Right renal pelvis (tissue), 4 donors: ENCODE measurements at regions not wholly inside any gene's neighbourhood (a gene's known extent, or its start where the extent isn't known, plus 50 kb on each side); places are given as distances from the start of the nearest gene placed in this dataset.
"Not testable (repeated sequence)": the region's sequence is repeated elsewhere in the genome, so short reads cannot be mapped to it uniquely, and the experiment has no call there.

ENCODE experiments used
- DNase-seq, 4 donors: peaks; one replicate each; pipeline ENCODE4 v3.0.0-alpha.2; 2013; ENCODE audit warnings: low read depth in 4 of 4, low spot score in 3 of 4, missing footprints in 1 of 4

- DNase-seq = no peak
Observed at GRCh38 chr17:22242472-22242871, 550.1 kb downstream of the KCNJ18 start.

- DNase-seq = no peak
Observed at GRCh38 chr17:22251498-22251897, 559.2 kb downstream of the KCNJ18 start.

GRCh38 chr17:22253007-22253406, 560.7 kb downstream of the KCNJ18 start:
- DNase-seq = no peak

- DNase-seq = no peak
Observed at GRCh38 chr17:22265807-22266206, 573.5 kb downstream of the KCNJ18 start.

- no peak for DNase-seq
Observed at GRCh38 chr17:22266231-22266630, 573.9 kb downstream of the KCNJ18 start.

GRCh38 chr17:22267019-22267418, 574.7 kb downstream of the KCNJ18 start:
- no peak for DNase-seq

- no peak for DNase-seq
Observed at GRCh38 chr17:22268214-22268911, 576.0 kb downstream of the KCNJ18 start.

GRCh38 chr17:22268912-22269220, 576.5 kb downstream of the KCNJ18 start:
- DNase-seq = no peak

GRCh38 chr17:22270381-22270780, 578.1 kb downstream of the KCNJ18 start:
- no peak for DNase-seq

- not testable (repeated sequence) for DNase-seq
Observed at GRCh38 chr17:22270809-22271208, 578.5 kb downstream of the KCNJ18 start.

- no peak for DNase-seq
Observed at GRCh38 chr17:22272363-22273146, 580.2 kb downstream of the KCNJ18 start.

- DNase-seq = no peak
Observed at GRCh38 chr17:22273308-22273707, 581.0 kb downstream of the KCNJ18 start.

GRCh38 chr17:22277595-22277994, 585.3 kb downstream of the KCNJ18 start:
- DNase-seq = no peak

GRCh38 chr17:22278302-22279275, 586.3 kb downstream of the KCNJ18 start:
- no peak for DNase-seq

GRCh38 chr17:22286337-22287041, 594.2 kb downstream of the KCNJ18 start:
- no peak for DNase-seq

GRCh38 chr17:22298484-22298951, 606.2 kb downstream of the KCNJ18 start:
- not testable (repeated sequence) for DNase-seq

GRCh38 chr17:22300177-22300576, 607.9 kb downstream of the KCNJ18 start:
- no peak for DNase-seq

GRCh38 chr17:22300731-22301352, 608.5 kb downstream of the KCNJ18 start:
- DNase-seq = no peak

GRCh38 chr17:22301353-22301745, 609.0 kb downstream of the KCNJ18 start:
- no peak for DNase-seq

GRCh38 chr17:22303096-22303495, 610.8 kb downstream of the KCNJ18 start:
- DNase-seq = no peak
